Keratinocyte (primary cell): ENCODE measurements at regions not wholly inside any gene's neighbourhood (a gene's known extent, or its start where the extent isn't known, plus 50 kb on each side); places are given as distances from the start of the nearest gene placed in this dataset.
A peak's percentile ranks its signal among the peaks of the same experiment; 100 is the strongest.

Source experiments
- DNase-seq: peaks from one replicate; pipeline ENCODE4 v3.0.0-alpha.2; 2011; ENCODE audit warnings: low read depth, missing footprints, low spot score
- FAIRE-seq: peaks from 2 replicates; lab custom pipeline; 2011; peaks lifted over from hg19 to GRCh38; lab: Jason Lieb, UNC
- H2AFZ ChIP-seq: 2 replicates; pipeline ENCODE4 v1.6.0; 2012; ENCODE audit warnings: low read length, control low read depth, inconsistent platforms; ENCODE audit not compliant: control insufficient read depth
- H3K27ac ChIP-seq: 2 replicates; pipeline ENCODE4 v1.5.1; 2011; ENCODE audit warnings: low read length; ENCODE audit not compliant: control insufficient read depth, insufficient read depth
- H3K27me3 ChIP-seq: 3 replicates; pipeline ENCODE4 v1.6.0; 2011; ENCODE audit warnings: low read length; ENCODE audit not compliant: control insufficient read depth, insufficient read depth; ENCODE audit errors: extremely low read depth
- H3K36me3 ChIP-seq, 2 experiments: 2 replicates in 1 of 2; 3 replicates in 1 of 2; pipeline ENCODE4 v1.5.1; 2011; ENCODE audit warnings: low read length in 2 of 2, mild to moderate bottlenecking in 1 of 2; ENCODE audit not compliant: control insufficient read depth in 2 of 2, insufficient read depth in 2 of 2; ENCODE audit errors: extremely low read depth in 1 of 2
- H3K4me1 ChIP-seq: 3 replicates; pipeline ENCODE4 v1.5.1; 2011; ENCODE audit warnings: low read length; ENCODE audit not compliant: control insufficient read depth, insufficient read depth; ENCODE audit errors: extremely low read depth
- H3K4me2 ChIP-seq: 3 replicates; pipeline ENCODE4 v1.6.0; 2011; ENCODE audit warnings: low read depth, low read length; ENCODE audit not compliant: control insufficient read depth, insufficient read depth; ENCODE audit errors: extremely low read depth
- H3K4me3 ChIP-seq, 3 experiments: fragments of 200-600 bp in 1 of 3; sonication (generic) in 1 of 3; 2 replicates in 2 of 3; 3 replicates in 1 of 3; pipeline ENCODE4 v1.5.1; 2011 to 2016; ENCODE audit warnings: low read length in 3 of 3, mild to moderate bottlenecking in 3 of 3, control low read depth in 2 of 3, inconsistent platforms in 1 of 3, low read depth in 1 of 3, mixed read lengths in 1 of 3, mixed run types in 1 of 3, moderate library complexity in 1 of 3; ENCODE audit not compliant: control insufficient read depth in 2 of 3, insufficient read depth in 2 of 3; ENCODE audit errors: extremely low read depth in 1 of 3
- H3K79me2 ChIP-seq: 2 replicates; pipeline ENCODE4 v1.6.0; 2012; ENCODE audit warnings: low read length; ENCODE audit not compliant: control insufficient read depth, insufficient read depth
- H3K9ac ChIP-seq: 3 replicates; pipeline ENCODE4 v1.6.0; 2011; ENCODE audit warnings: low read length; ENCODE audit not compliant: control insufficient read depth, insufficient read depth; ENCODE audit errors: extremely low read depth
- H3K9me1 ChIP-seq: 3 replicates; pipeline ENCODE4 v1.6.0; 2011; ENCODE audit warnings: low read length; ENCODE audit not compliant: control insufficient read depth, insufficient read depth; ENCODE audit errors: extremely low read depth
- H3K9me3 ChIP-seq: 2 replicates; pipeline ENCODE4 v1.5.1; 2012; ENCODE audit warnings: low read depth, low read length; ENCODE audit not compliant: control insufficient read depth
- H4K20me1 ChIP-seq: 3 replicates; pipeline ENCODE4 v1.6.0; 2011; ENCODE audit warnings: low read length; ENCODE audit not compliant: control insufficient read depth, insufficient read depth; ENCODE audit errors: extremely low read depth
- EZH2 ChIP-seq: IDR thresholded peaks from one replicate; pipeline ENCODE4 v1.6.1; 2012; ENCODE audit warnings: inconsistent platforms, mild to moderate bottlenecking, low read length, moderate library complexity
- dilution Hi-C: fragments of 300-500 bp; cut with MboI; formaldehyde crosslinking; loops from one replicate; pipeline ENCODE4 v1.7.0; 2020; ENCODE audit warnings: low sequenced_read_pairs; ENCODE audit not compliant: extremely low pct_ligation_motif_present
- TF ChIP-seq, protein P1 (sequence below), 3 experiments: IDR thresholded peaks in 1 of 3; conservative IDR thresholded peaks in 1 of 3; optimal IDR thresholded peaks in 1 of 3; 2 replicates in 2 of 3; 3 replicates in 1 of 3; pipeline versions ENCODE3 to v1.5.1; 2011; ENCODE audit warnings: low read length in 3 of 3, mild to moderate bottlenecking in 3 of 3, moderate library complexity in 2 of 3, control low read depth in 1 of 3, inconsistent platforms in 1 of 3; ENCODE audit not compliant: insufficient read depth in 2 of 3; ENCODE audit errors: extremely low read depth in 1 of 3

DNA sequence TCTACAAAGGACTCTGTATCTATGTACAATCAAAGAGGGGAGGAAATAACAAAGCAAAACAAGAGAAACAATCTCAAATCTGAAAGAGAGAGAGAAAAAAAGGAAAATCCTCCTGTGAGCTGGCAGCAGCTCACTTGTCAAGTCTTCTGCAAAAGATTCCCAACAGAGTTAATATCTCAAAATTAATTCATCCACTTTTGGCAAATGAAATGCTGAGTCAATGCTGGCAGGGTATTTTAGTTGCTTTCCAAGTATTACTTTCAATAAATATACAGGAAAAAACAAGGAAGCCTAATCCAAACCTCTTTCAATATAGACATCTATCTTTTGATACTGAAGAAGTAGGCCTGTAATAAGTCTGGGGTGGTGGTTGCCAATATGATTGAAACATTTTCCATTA lies 613.9 kb upstream of the NEGR1 start:
- Histone ChIP-seq H3K27ac (no peak overlapping the region), H3K9me1 (no peaks in the 10 kb centered on the region), H3K27me3 (no peaks in the 10 kb centered on the region), H2AFZ (no peak overlapping the region), H4K20me1 (no peaks in the 10 kb centered on the region), H3K9me3 (no peaks in the 10 kb centered on the region), H3K36me3 (no peaks in the 10 kb centered on the region), H3K4me1 (peaks cover 4% of the 10 kb centered on the region), H3K4me3 (no peak overlapping the region), H3K79me2 (no peaks in the 10 kb centered on the region), H3K9ac (no peak overlapping the region), H3K4me2 (no peak overlapping the region)
- no peak for TF ChIP-seq EZH2
- TF ChIP-seq, protein P1, sequence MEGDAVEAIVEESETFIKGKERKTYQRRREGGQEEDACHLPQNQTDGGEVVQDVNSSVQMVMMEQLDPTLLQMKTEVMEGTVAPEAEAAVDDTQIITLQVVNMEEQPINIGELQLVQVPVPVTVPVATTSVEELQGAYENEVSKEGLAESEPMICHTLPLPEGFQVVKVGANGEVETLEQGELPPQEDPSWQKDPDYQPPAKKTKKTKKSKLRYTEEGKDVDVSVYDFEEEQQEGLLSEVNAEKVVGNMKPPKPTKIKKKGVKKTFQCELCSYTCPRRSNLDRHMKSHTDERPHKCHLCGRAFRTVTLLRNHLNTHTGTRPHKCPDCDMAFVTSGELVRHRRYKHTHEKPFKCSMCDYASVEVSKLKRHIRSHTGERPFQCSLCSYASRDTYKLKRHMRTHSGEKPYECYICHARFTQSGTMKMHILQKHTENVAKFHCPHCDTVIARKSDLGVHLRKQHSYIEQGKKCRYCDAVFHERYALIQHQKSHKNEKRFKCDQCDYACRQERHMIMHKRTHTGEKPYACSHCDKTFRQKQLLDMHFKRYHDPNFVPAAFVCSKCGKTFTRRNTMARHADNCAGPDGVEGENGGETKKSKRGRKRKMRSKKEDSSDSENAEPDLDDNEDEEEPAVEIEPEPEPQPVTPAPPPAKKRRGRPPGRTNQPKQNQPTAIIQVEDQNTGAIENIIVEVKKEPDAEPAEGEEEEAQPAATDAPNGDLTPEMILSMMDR (optimal IDR thresholded peaks at IDR 0.05 in 1 of 3, IDR thresholded peaks at IDR 0.05 in 1 of 3, conservative IDR thresholded peaks at IDR 0.05 in 1 of 3; ENCODE audit: extremely low read depth in 1 of 3, insufficient read depth in 2 of 3, low read length in 3 of 3) = no peak
- DNase-seq = no peak
- dilution Hi-C loops = no loop called here
- FAIRE-seq = no peak

DNA sequence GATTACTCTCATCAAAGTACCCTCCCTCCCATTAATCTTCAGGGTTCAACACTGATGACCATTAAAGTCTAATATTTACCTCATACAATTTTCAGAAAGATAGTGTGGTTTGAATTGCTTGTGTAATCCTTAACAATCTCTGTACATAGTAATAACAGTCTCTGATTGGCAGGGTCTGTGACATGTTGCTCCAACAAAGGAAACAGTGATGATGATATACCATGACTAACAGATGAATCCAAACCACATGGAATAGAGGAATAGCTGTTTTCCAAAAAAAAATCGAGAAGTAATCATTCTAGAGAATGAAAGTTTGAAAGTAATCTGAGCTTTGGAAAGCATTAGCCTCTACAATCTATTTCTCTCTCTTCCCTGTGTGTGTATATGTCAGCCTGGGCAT lies 610.1 kb upstream of the NEGR1 start:
- H3K27me3 ChIP-seq = no peaks in the 10 kb centered on the region
- H3K4me2 ChIP-seq = peak overlapping the region; percentile 54
- H2AFZ ChIP-seq = no peak overlapping the region
- no peaks in the 10 kb centered on the region for H3K9me1 ChIP-seq
- H3K9me3 ChIP-seq = no peaks in the 10 kb centered on the region
- peaks cover 4% of the 10 kb centered on the region for H3K4me1 ChIP-seq
- no peaks in the 10 kb centered on the region for H3K36me3 ChIP-seq
- H3K9ac ChIP-seq = no peak overlapping the region
- H3K4me3 ChIP-seq = no peak overlapping the region
- no peak for FAIRE-seq
- dilution Hi-C loops = no loop called here
- peak overlapping the region; percentile 66 for H3K27ac ChIP-seq
- H4K20me1 ChIP-seq = no peaks in the 10 kb centered on the region
- H3K79me2 ChIP-seq = no peaks in the 10 kb centered on the region
- DNase-seq = no peak
- TF ChIP-seq, protein P1 (optimal IDR thresholded peaks at IDR 0.05 in 1 of 3, IDR thresholded peaks at IDR 0.05 in 1 of 3, conservative IDR thresholded peaks at IDR 0.05 in 1 of 3; ENCODE audit: extremely low read depth in 1 of 3, insufficient read depth in 2 of 3, low read length in 3 of 3) = no peak
- TF ChIP-seq EZH2 = no peak
